ENCODE measurements at regions not wholly inside any gene's neighbourhood (a gene's known extent, or its start where the extent isn't known, plus 50 kb on each side); places are given as distances from the start of the nearest gene placed in this dataset.
A peak's percentile ranks its signal among the peaks of the same experiment; 100 is the strongest.

DNA sequence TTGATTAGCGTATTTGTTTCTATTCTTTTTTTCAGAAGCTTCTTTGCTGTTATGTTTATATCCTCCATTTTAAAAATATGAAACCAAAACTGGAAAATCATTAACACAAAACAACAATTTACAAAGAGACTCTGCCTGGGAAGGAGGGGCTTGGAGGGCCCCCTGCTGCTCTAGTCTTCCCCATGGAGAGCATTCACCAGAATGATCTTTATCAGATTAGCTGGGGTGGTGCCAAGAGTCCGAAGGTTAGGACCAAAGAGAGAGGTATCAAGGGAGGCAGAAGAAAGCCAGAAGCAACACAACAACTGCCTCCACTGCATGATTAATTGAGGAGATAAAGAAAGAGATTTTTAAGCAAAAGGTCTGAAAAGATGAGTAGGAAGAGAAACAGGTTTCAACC, 218.6 kb downstream of the IRS1 start (continued):
- TF ChIP-seq RCOR2 (CRISPR knock-in tag; IDR thresholded peaks at IDR 0.05) = peak; percentile 55; the same call in 1 of the 2 replicates
- no peak for TF ChIP-seq KLF12 (CRISPR knock-in tag; IDR thresholded peaks at IDR 0.05; ENCODE audit: borderline replicate concordance)
- TF ChIP-seq NONO (IDR thresholded peaks at IDR 0.05) = no peak
- no peak for TF ChIP-seq NONO (CRISPR knock-in tag; conservative IDR thresholded peaks at IDR 0.05)
- TF ChIP-seq GABPA (IDR thresholded peaks at IDR 0.05; ENCODE audit: low read depth, low read length) = no peak
- TF ChIP-seq GABPA (CRISPR knock-in tag; IDR thresholded peaks at IDR 0.05; ENCODE audit: low read depth) = no peak
- TF ChIP-seq ZNF761 (CRISPR knock-in tag; conservative IDR thresholded peaks at IDR 0.05) = no peak
- peak; percentile 48; the same call in 1 of the 2 replicates for TF ChIP-seq CBX5 (CRISPR knock-in tag; IDR thresholded peaks at IDR 0.05; ENCODE audit: borderline replicate concordance)
- no peak for TF ChIP-seq NFKBIZ (CRISPR knock-in tag; IDR thresholded peaks at IDR 0.05)
- no peak for TF ChIP-seq RFXAP (CRISPR knock-in tag; IDR thresholded peaks at IDR 0.05; ENCODE audit: borderline replicate concordance)
- TF ChIP-seq ZSCAN30 (CRISPR knock-in tag; IDR thresholded peaks at IDR 0.05) = no peak
- TF ChIP-seq TBX2 (CRISPR knock-in tag; IDR thresholded peaks at IDR 0.05; ENCODE audit: borderline replicate concordance) = no peak
- no peak for TF ChIP-seq ZNF562 (CRISPR knock-in tag; IDR thresholded peaks at IDR 0.05; ENCODE audit: borderline replicate concordance)
- no peak for TF ChIP-seq ZNF124 (CRISPR knock-in tag; IDR thresholded peaks at IDR 0.05)
- no peak for TF ChIP-seq ARID2 (CRISPR knock-in tag; IDR thresholded peaks at IDR 0.05; ENCODE audit: borderline replicate concordance)
- peak; percentile 45; the same call in 1 of the 2 replicates for TF ChIP-seq MIER2 (CRISPR knock-in tag; IDR thresholded peaks at IDR 0.05)
- no peak for TF ChIP-seq U2AF1 (optimal IDR thresholded peaks at IDR 0.05; ENCODE audit: low read depth, low read length)
- TF ChIP-seq FOXK1 (CRISPR knock-in tag; IDR thresholded peaks at IDR 0.05; ENCODE audit: borderline replicate concordance, low read depth) = peak; percentile 54; the same call in 1 of the 2 replicates
- no peak for TF ChIP-seq HES4 (CRISPR knock-in tag; IDR thresholded peaks at IDR 0.05; ENCODE audit: borderline replicate concordance)
- TF ChIP-seq AGO1 (IDR thresholded peaks at IDR 0.05; ENCODE audit: low read depth, low read length, poor library complexity, severe bottlenecking) = no peak
- no peak for TF ChIP-seq ZNF460 (CRISPR knock-in tag; IDR thresholded peaks at IDR 0.05; ENCODE audit: borderline replicate concordance)
- TF ChIP-seq RFX3 (CRISPR knock-in tag; IDR thresholded peaks at IDR 0.05) = no peak
- no peak for TF ChIP-seq RBM39 (IDR thresholded peaks at IDR 0.05; ENCODE audit: low read depth, low read length, poor library complexity, severe bottlenecking)
- TF ChIP-seq, protein P1, sequence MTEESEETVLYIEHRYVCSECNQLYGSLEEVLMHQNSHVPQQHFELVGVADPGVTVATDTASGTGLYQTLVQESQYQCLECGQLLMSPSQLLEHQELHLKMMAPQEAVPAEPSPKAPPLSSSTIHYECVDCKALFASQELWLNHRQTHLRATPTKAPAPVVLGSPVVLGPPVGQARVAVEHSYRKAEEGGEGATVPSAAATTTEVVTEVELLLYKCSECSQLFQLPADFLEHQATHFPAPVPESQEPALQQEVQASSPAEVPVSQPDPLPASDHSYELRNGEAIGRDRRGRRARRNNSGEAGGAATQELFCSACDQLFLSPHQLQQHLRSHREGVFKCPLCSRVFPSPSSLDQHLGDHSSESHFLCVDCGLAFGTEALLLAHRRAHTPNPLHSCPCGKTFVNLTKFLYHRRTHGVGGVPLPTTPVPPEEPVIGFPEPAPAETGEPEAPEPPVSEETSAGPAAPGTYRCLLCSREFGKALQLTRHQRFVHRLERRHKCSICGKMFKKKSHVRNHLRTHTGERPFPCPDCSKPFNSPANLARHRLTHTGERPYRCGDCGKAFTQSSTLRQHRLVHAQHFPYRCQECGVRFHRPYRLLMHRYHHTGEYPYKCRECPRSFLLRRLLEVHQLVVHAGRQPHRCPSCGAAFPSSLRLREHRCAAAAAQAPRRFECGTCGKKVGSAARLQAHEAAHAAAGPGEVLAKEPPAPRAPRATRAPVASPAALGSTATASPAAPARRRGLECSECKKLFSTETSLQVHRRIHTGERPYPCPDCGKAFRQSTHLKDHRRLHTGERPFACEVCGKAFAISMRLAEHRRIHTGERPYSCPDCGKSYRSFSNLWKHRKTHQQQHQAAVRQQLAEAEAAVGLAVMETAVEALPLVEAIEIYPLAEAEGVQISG (CRISPR knock-in tag; IDR thresholded peaks at IDR 0.05) = no peak
- TF ChIP-seq SMARCC2 (IDR thresholded peaks at IDR 0.05) = no peak
- TF ChIP-seq SP140L (CRISPR knock-in tag; IDR thresholded peaks at IDR 0.05; ENCODE audit: borderline replicate concordance) = no peak
- TF ChIP-seq, protein P2, sequence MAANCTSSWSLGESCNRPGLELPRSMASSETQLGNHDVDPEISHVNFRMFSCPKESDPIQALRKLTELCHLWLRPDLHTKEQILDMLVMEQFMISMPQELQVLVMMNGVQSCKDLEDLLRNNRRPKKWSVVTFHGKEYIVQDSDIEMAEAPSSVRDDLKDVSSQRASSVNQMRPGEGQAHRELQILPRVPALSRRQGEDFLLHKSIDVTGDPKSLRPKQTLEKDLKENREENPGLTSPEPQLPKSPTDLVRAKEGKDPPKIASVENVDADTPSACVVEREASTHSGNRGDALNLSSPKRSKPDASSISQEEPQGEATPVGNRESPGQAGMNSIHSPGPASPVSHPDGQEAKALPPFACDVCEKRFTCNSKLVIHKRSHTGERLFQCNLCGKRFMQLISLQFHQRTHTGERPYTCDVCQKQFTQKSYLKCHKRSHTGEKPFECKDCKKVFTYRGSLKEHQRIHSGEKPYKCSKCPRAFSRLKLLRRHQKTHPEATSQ (CRISPR knock-in tag; IDR thresholded peaks at IDR 0.05; ENCODE audit: borderline replicate concordance) = no peak
- no peak for TF ChIP-seq IRX3 (CRISPR knock-in tag; IDR thresholded peaks at IDR 0.05; ENCODE audit: borderline replicate concordance, low read depth)
- peak; percentile 77 for TF ChIP-seq TEAD3 (CRISPR knock-in tag; optimal IDR thresholded peaks at IDR 0.05; ENCODE audit: borderline replicate concordance)
- TF ChIP-seq, protein P3, sequence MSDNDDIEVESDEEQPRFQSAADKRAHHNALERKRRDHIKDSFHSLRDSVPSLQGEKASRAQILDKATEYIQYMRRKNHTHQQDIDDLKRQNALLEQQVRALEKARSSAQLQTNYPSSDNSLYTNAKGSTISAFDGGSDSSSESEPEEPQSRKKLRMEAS (IDR thresholded peaks at IDR 0.05) = peak; percentile 33; the same call in 1 of the 2 replicates
- TF ChIP-seq ZNF674 (CRISPR knock-in tag; IDR thresholded peaks at IDR 0.05; ENCODE audit: low read depth) = no peak
